HG02571 (cell line): ENCODE measurements at regions not wholly inside any gene's neighbourhood (a gene's known extent, or its start where the extent isn't known, plus 50 kb on each side); places are given as distances from the start of the nearest gene placed in this dataset.

Experiments
- ATAC-seq: cut with Tn5 transposase; IDR thresholded peaks from one replicate; pipeline ENCODE4 v1.9.1; 2021; ENCODE audit warnings: mild to moderate bottlenecking, moderate library complexity; ENCODE audit not compliant: unreplicated experiment

DNA sequence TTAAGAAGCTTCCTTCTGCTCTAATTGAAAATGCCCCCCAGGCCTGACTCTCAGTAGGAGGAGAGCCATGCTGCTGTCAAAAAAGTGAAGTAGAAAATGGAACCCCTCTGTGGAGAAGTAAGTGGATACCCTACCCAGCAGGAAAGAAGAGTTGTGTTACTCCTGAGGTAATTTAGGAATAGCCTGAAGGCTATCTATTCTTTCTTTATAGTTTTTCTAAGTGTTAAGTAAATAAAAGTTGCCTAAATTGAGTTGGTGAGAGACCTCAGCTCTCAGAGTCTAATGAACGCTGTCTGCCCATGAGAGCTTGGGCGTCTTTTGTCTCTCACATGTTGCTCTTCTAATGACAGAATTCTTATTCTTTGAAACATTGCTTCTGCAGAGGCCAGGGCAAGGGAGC, 116.2 kb downstream of the NSUN3 start:
- no peak for ATAC-seq

DNA sequence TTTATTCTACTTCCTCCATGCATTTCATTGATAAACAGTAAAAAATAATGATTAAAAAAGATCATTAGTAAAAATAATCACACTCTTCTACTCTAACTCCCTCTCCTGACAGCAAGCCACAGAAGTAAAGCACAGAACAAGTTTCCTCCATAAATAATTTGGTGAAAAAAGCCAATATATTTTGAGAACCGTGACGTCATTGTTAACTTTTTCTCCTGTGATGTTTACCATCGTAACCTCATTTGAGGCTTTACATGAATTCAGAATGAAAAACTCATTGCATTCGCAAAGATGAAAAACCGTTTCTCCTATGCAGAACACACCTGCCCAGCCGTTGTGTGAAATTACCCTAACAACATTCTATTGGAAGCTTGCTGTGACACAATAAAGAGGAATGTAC, 120.7 kb downstream of the NSUN3 start:
- ATAC-seq = no peak

DNA sequence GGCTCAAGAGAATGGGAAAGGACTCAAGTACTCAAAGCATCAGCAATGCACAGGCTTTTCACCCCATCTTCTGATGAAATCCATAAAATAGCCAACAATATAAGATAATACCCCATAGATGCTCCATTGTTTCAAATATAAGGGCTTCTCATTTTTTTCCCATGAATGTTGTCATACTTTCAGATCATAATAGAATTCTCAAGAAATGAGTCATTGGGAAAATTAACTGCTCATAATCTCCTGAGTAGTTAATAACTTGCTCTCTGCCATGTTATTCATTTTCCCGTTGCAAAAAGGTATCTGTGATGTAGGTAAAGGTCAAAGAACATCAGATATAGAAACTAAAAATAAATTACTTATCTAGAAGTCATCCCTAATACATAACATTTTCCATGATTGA, 121.9 kb downstream of the NSUN3 start:
- no peak for ATAC-seq

DNA sequence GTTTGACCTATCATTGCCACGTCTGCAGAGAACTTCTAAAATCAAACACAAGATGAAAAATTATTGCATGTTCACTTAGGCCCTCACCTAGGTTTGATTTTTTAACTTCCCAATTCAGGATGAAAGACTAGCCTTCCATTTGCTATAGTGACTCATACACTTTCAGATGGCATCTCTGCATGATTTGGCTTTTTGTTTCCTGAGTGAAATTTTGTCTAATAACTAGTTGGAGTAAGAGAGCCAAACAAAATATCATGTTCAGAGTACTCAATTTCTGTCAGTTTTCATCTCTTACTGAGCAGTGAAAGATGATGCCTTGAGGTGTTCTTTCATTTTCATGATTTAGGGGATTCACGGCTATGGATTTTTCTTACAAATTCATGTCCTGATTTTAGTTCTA, 122.9 kb downstream of the NSUN3 start:
- no peak for ATAC-seq

- no peak for ATAC-seq
These were observed 124.8 kb downstream of the NSUN3 start for GRCh38 chr3:94187697-94188096.

DNA sequence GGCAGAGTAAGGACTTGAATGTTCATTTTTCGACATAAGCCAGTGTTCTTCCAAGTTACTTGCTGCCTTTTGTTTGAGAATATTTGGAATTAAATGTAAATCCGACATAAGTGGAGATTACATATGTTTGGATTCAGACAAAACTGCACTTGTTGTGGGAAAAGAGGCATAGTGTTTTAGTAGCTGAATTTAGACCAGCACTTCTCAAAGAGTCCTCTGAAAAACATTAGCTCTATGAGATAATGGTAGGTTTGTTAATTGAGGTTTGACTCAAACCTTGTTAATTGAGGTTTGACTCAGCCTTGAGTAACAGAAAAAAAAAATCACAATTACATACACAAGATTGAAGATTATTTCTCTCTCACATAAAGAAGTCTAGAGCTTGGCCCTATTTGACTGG, 132.5 kb downstream of the NSUN3 start:
- ATAC-seq = no peak

DNA sequence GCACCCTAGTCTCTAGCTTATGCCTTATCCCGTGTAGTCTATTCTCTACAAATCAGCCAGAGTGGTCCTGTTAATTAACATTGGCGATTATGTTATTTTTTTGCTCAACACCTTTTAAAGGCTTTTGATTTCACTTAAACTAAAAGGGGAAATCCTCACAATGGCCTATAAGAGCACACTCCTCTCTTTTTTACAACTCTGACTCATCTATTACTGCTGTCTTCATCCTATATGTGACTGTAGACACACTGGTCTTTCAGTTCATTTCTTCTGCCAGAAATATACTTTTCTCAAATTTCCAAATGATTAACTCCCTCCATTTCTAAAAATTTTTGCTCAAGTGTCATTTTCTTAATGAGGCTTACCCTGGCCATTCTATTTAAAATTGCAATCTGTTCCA, 143.4 kb downstream of the NSUN3 start:
- no peak for ATAC-seq

DNA sequence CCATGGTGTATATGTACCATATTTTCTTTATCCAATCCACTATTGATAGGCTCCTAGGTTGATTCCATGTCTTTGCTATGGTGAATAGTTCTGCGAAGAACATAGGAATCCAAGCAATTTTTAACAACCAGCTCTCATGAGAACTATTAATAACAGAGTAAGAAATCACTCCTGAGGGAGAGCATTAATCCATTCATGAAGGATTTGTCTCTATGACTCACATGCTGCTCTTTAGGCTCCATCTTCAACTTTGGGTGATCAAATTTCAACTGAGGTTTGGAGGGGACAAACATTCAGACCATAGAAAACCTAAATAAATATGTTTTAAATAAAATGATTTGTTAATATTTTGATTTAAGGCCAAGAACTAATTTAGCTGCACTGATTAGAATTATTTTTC, 147.4 kb downstream of the NSUN3 start:
- ATAC-seq = no peak

- no peak for ATAC-seq
These were observed 154.5 kb downstream of the NSUN3 start for GRCh38 chr3:94217406-94217805.

- no peak for ATAC-seq
These were observed 157.6 kb downstream of the NSUN3 start for GRCh38 chr3:94220426-94220825.

GRCh38 chr3:94221829-94222228, 159.0 kb downstream of the NSUN3 start:
- no peak for ATAC-seq

DNA sequence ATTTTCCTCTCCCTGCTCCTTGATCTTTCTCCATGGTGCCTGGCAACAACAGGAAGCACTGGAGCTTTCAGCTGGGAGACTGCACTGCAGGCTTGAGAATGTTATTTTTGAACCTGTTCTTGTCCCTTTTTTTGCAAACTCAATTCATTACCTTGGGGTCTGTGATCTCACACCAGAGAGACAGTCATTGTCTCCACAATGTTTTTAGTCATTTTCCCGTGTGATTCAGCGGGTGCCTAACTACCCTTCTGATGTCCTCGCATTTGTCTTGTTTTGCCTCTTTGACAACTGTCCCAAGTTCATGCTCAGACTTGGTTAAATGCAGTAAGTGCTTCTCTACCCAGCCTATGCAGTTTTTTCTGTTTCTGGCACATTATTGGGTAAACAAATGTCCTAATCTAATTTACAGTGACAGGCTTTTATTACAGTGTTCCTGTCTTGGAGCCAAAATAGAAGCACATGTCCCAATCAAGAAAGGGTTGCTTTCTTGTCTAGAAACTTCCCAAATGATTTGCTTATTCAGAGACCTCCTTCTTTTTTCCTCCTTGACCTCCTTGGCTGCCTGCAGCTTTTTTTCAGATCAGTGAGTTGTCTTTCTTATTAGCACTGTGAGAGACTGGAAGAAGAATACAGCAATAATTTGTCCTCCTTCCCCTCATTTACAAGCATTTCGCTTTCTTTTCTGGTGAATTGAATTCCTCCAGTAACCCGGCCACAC, 162.4 kb downstream of the NSUN3 start:
- ATAC-seq = no peak

DNA sequence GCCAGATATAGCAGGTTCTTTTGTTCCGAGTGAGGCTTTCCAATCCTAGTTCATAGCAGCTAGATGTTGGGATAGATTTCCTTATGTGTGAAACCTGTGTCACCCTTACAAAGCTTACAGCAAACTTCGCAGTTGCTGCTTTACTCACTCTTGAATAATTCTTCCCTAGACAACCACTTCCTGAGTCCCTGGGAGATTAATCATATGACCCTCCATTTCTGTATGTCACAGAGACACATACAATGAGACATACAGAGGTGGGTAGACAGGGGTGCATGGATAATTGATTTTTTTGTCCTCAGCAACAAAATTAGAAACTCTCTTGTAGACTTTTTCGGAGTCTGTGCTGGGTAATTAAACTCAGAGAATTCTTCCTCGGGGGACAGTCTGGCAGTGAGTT, 163.2 kb downstream of the NSUN3 start:
- no peak for ATAC-seq

GRCh38 chr3:94232921-94233320, 170.1 kb downstream of the NSUN3 start:
- no peak for ATAC-seq

- no peak for ATAC-seq
These were observed 171.4 kb downstream of the NSUN3 start for GRCh38 chr3:94234177-94234788.

- ATAC-seq = no peak
These were observed 179.1 kb downstream of the NSUN3 start for GRCh38 chr3:94241986-94242385.

- no peak for ATAC-seq
These were observed 183.3 kb downstream of the NSUN3 start for GRCh38 chr3:94246171-94246570.

DNA sequence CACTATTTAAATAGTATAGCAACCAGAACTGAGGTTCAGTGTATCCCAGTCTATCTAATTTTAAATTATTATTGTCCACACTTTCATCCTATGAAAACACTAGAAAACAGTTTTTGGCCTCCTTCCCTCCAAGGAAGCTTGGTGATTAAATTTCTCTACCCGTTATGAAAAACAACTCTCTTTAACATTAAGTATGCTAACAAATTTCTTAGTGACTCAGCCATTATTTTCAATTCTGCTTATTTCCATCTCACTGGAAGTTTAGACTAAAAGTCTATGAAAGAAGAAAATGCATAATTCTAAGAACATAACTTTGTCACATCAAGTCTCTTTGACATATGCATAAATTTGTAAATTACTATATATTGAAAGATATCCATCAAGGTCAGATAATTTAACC, 185.2 kb downstream of the NSUN3 start:
- ATAC-seq = no peak

GRCh38 chr3:94249491-94250079, 186.7 kb downstream of the NSUN3 start:
- peak; percentile 76 for ATAC-seq

DNA sequence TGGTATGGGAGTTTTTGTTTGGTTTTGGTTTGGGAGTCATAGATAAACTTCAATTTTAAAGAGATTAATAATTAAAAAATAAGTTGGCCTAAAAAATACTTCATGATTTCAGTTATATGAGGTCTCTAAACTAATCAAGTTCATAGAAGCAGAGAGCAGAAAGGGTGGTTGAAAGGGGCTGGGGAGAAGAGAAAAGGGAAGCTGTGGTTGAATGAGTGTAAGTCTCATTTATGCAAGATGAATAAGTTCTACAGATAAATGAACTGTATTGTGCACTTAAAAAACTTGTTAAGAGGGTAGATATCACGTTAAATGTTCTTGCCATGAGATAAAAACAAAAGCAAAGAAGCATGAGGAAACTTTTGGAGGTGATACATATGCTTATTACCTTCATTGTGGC, 188.7 kb downstream of the NSUN3 start:
- ATAC-seq = no peak

DNA sequence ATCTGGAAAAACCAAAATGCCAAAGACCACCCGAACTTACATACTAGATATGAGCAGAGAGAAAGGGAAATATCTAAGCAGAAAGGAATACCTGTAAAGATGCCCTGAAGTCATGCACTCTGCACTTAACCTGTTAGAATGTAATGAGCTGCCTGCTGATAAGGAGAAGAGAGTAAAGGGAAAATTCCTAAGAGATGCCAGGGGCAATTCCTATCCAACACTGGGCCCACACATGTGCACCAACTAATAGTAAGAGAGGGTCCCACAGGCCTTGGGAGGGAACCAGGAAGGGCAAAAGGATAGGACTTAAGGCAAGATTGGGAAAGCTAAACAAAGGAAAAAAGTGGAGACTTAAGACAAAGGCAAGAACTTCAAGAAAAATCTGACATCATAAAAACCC, 189.5 kb downstream of the NSUN3 start:
- no peak for ATAC-seq
